ENCODE measurements at regions not wholly inside any gene's neighbourhood (a gene's known extent, or its start where the extent isn't known, plus 50 kb on each side); places are given as distances from the start of the nearest gene placed in this dataset.
"Not testable (repeated sequence)": the region's sequence is repeated elsewhere in the genome, so short reads cannot be mapped to it uniquely, and the experiment has no call there.

GRCh38 chr17:45554479-45554878, 64.0 kb upstream of the PLEKHM1 start:
- not testable (repeated sequence) for DNase-seq

GRCh38 chr17:45558821-45559220, 68.3 kb upstream of the PLEKHM1 start:
- DNase-seq = not testable (repeated sequence)

- not testable (repeated sequence) for DNase-seq
These were observed 72.3 kb upstream of the PLEKHM1 start for GRCh38 chr17:45562868-45563267.

GRCh38 chr17:45563283-45563682, 72.8 kb upstream of the PLEKHM1 start:
- not testable (repeated sequence) for DNase-seq

GRCh38 chr17:45568275-45568674, 77.8 kb upstream of the PLEKHM1 start:
- not testable (repeated sequence) for DNase-seq

GRCh38 chr17:45573326-45573725, 82.8 kb upstream of the PLEKHM1 start:
- not testable (repeated sequence) for DNase-seq

GRCh38 chr17:45573924-45574770, 83.6 kb upstream of the PLEKHM1 start:
- peak; percentile 21 for DNase-seq

GRCh38 chr17:45575126-45575885, 84.8 kb upstream of the PLEKHM1 start:
- no peak for DNase-seq

- DNase-seq = not testable (repeated sequence)
These were observed 86.2 kb upstream of the PLEKHM1 start for GRCh38 chr17:45576527-45577307.

GRCh38 chr17:45577571-45578279, 87.2 kb upstream of the PLEKHM1 start:
- DNase-seq = no peak

- no peak for DNase-seq
These were observed 88.3 kb upstream of the PLEKHM1 start for GRCh38 chr17:45578516-45579455.

- DNase-seq = no peak
These were observed 89.3 kb upstream of the PLEKHM1 start for GRCh38 chr17:45579529-45580495.

- no peak for DNase-seq
These were observed 90.4 kb upstream of the PLEKHM1 start for GRCh38 chr17:45580924-45581323.

GRCh38 chr17:45581860-45582259, 91.3 kb upstream of the PLEKHM1 start:
- DNase-seq = no peak

- DNase-seq = peak; percentile 57
These were observed 93.8 kb upstream of the PLEKHM1 start for GRCh38 chr17:45584092-45585036.

GRCh38 chr17:45585037-45585733, 94.7 kb upstream of the PLEKHM1 start:
- DNase-seq = peak; percentile 82
